ENCODE measurements at regions not wholly inside any gene's neighbourhood (a gene's known extent, or its start where the extent isn't known, plus 50 kb on each side); places are given as distances from the start of the nearest gene placed in this dataset.

DNA sequence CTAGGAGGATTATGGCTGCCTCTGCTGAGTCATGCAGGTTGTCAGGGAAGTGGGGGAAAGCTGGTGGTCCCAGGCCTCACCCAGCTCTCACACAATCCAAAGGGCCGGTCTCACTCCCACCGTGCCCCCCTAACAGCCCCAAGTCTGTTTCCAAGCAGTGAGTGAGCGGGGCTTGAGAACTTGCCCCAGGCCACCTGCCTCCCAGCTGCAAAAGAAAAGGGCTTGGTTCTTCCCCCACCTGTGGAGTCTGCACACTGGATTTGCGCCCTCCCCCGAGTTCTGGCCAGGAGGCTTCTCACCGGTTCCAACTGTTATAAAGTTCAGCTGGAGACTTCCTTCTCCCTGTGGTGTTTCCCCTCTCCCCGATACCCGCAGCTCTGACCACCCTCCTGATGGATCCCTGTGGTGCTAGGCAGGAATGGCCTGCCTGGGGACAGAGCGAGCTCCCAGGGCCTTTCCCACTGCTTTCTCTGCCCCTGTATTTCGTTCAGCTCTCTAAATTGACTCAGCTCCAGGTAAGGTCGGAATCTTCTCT lies 222.3 kb downstream of the BARHL2 start:
- H2AFZ ChIP-seq, result peak overlapping the region; percentile 60; the same call in 1 of the 2 replicates
- Mint-ChIP-seq H3K4me3 (no peak overlapping the region), H3K4me1 (peaks cover 23% of the 10 kb centered on the region), H3K9me3 (no peaks in the 10 kb centered on the region), H3K27ac (no peak overlapping the region), H3K36me3 (ENCODE audit: low read depth) (no peaks in the 10 kb centered on the region; the same call in 2 of the 3 replicates), H3K27me3 (ENCODE audit: insufficient read depth, low read depth, poor library complexity) (peaks cover 9% of the 10 kb centered on the region)
- 0 out of 2 replicates have a peak, but pooled peaks cover 7% of the 10 kb centered on the region for H3K9me2 ChIP-seq (ENCODE audit: insufficient read depth)
- H3K36me3 ChIP-seq (ENCODE audit: insufficient read depth), result no peaks in the 10 kb centered on the region
- H4K20me1 ChIP-seq (replicated peaks; ENCODE audit: insufficient read depth), result no peaks in the 10 kb centered on the region
- no peaks in the 10 kb centered on the region for H3K79me2 ChIP-seq (replicated peaks; ENCODE audit: insufficient read depth)
- peaks cover 19% of the 10 kb centered on the region for H3K4me1 ChIP-seq (ENCODE audit: insufficient read depth)
- ATAC-seq (peak; percentile 36; the same call in 2 of the 3 replicates), DNase-seq (ENCODE audit: low spot score) (no peak)
- no peaks in the 10 kb centered on the region for H3K27me3 ChIP-seq (ENCODE audit: insufficient read depth)
- H3K4me2 ChIP-seq, result no peak overlapping the region
- H3K27ac ChIP-seq (ENCODE audit: low read depth), result no peak overlapping the region
- no peaks in the 10 kb centered on the region for H3F3A ChIP-seq (replicated peaks; ENCODE audit: low read depth)
- H3K4me3 ChIP-seq, result no peak overlapping the region
- TF ChIP-seq, protein P1, sequence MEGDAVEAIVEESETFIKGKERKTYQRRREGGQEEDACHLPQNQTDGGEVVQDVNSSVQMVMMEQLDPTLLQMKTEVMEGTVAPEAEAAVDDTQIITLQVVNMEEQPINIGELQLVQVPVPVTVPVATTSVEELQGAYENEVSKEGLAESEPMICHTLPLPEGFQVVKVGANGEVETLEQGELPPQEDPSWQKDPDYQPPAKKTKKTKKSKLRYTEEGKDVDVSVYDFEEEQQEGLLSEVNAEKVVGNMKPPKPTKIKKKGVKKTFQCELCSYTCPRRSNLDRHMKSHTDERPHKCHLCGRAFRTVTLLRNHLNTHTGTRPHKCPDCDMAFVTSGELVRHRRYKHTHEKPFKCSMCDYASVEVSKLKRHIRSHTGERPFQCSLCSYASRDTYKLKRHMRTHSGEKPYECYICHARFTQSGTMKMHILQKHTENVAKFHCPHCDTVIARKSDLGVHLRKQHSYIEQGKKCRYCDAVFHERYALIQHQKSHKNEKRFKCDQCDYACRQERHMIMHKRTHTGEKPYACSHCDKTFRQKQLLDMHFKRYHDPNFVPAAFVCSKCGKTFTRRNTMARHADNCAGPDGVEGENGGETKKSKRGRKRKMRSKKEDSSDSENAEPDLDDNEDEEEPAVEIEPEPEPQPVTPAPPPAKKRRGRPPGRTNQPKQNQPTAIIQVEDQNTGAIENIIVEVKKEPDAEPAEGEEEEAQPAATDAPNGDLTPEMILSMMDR (conservative IDR thresholded peaks at IDR 0.05; ENCODE audit: low read depth in 2 of 2), result no peak
- TF ChIP-seq CREB1 (CRISPR knock-in tag; IDR thresholded peaks at IDR 0.05; ENCODE audit: low read depth) (no peak), JUNB (IDR thresholded peaks at IDR 0.05; ENCODE audit: unreplicated experiment) (no peak), NANOG (IDR thresholded peaks at IDR 0.05; ENCODE audit: borderline replicate concordance) (no peak), EZH2phosphoT487 (IDR thresholded peaks at IDR 0.05; ENCODE audit: unreplicated experiment) (no peak), STAT1 (IDR thresholded peaks at IDR 0.05; ENCODE audit: unreplicated experiment) (no peak), ZNF114 (CRISPR knock-in tag; IDR thresholded peaks at IDR 0.05) (no peak), POLR2AphosphoS5 (IDR thresholded peaks at IDR 0.05; ENCODE audit: low read depth) (no peak)
- TF ChIP-seq, protein P2, sequence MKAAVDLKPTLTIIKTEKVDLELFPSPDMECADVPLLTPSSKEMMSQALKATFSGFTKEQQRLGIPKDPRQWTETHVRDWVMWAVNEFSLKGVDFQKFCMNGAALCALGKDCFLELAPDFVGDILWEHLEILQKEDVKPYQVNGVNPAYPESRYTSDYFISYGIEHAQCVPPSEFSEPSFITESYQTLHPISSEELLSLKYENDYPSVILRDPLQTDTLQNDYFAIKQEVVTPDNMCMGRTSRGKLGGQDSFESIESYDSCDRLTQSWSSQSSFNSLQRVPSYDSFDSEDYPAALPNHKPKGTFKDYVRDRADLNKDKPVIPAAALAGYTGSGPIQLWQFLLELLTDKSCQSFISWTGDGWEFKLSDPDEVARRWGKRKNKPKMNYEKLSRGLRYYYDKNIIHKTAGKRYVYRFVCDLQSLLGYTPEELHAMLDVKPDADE (IDR thresholded peaks at IDR 0.05), result no peak
- TF ChIP-seq, protein P3, sequence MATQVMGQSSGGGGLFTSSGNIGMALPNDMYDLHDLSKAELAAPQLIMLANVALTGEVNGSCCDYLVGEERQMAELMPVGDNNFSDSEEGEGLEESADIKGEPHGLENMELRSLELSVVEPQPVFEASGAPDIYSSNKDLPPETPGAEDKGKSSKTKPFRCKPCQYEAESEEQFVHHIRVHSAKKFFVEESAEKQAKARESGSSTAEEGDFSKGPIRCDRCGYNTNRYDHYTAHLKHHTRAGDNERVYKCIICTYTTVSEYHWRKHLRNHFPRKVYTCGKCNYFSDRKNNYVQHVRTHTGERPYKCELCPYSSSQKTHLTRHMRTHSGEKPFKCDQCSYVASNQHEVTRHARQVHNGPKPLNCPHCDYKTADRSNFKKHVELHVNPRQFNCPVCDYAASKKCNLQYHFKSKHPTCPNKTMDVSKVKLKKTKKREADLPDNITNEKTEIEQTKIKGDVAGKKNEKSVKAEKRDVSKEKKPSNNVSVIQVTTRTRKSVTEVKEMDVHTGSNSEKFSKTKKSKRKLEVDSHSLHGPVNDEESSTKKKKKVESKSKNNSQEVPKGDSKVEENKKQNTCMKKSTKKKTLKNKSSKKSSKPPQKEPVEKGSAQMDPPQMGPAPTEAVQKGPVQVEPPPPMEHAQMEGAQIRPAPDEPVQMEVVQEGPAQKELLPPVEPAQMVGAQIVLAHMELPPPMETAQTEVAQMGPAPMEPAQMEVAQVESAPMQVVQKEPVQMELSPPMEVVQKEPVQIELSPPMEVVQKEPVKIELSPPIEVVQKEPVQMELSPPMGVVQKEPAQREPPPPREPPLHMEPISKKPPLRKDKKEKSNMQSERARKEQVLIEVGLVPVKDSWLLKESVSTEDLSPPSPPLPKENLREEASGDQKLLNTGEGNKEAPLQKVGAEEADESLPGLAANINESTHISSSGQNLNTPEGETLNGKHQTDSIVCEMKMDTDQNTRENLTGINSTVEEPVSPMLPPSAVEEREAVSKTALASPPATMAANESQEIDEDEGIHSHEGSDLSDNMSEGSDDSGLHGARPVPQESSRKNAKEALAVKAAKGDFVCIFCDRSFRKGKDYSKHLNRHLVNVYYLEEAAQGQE (IDR thresholded peaks at IDR 0.05; ENCODE audit: unreplicated experiment), result no peak

All from GM23338 (cell line).